HG03280 (cell line): ENCODE measurements at regions not wholly inside any gene's neighbourhood (a gene's known extent, or its start where the extent isn't known, plus 50 kb on each side); places are given as distances from the start of the nearest gene placed in this dataset.
A peak's percentile ranks its signal among the peaks of the same experiment; 100 is the strongest.
"Not testable (repeated sequence)": the region's sequence is repeated elsewhere in the genome, so short reads cannot be mapped to it uniquely, and the experiment has no call there.

Experiments
- ATAC-seq: cut with Tn5 transposase; IDR thresholded peaks from one replicate; pipeline ENCODE4 v1.9.1; 2021; ENCODE audit warnings: mild to moderate bottlenecking, moderate library complexity; ENCODE audit not compliant: unreplicated experiment

DNA sequence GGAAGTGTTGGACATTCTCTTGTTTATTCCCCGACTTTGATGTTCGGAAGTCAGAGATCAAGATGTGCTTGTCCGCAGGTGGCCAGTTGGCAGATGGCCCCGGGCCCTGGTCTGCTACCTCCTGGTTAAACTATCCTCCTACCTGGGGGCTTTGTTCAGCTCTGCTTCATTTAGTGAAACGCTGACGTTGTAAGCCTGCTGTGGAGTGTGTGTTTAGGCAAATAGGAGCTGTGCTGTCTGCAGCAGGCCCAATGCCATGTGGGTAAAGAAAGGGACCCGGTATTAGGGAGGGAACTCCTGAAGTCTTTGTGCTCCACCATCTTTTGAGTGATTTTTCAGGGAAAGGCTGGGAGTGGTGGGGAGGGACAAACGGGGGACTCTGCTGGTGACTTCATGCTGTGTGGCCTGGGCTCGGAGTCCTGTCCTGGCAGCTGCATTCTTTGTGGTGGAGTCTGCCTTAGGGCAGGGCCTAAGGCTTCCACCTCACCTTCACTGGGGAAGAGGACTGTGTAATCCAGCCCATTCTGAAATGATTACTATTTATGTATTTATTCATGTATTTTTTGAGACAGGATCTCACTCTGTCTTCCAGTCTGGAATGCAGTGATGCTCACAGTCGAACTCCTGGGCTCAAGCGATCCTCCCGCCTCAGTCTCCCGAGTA lies 171.1 kb upstream of the KLF6 start:
- ATAC-seq, result no peak

DNA sequence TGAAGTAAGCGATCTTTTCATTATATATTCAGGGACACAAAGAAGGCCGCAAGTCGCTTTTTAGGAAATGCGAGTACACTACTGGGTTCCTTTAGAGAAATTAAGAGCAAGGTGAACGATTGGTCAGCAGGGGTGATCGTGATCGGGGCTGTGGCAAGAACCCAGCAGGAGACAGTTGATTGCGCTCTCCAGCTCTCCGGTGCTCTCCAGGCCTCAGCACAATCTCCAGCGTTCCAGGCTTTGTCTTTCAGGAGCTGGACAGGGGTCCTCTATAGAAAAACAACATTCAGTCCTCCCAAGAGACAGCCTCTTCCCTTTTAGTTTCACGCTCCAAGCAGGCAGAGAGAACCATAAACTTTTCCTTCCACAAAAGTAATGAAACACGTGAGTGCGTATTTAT lies 170.5 kb upstream of the KLF6 start:
- no peak for ATAC-seq

DNA sequence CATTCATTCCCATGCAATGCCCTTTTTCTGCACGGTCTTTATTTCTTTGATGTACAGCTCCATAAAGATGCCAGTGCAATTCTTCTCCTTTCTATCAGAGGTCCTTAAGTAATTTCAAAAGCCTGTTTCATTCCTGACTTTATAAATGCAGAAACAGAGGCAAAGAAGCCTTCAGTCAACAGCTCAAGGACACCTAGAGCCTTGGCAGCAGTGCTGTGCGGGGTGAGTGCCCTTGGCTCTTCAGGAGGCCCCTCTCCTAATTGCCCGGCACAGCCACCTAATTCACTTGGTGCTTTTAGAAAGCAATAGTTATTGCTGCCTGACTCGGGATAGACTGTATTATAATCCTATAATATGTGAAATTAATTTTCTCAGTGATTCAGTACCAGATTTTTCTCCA lies 169.6 kb upstream of the KLF6 start:
- no peak for ATAC-seq

DNA sequence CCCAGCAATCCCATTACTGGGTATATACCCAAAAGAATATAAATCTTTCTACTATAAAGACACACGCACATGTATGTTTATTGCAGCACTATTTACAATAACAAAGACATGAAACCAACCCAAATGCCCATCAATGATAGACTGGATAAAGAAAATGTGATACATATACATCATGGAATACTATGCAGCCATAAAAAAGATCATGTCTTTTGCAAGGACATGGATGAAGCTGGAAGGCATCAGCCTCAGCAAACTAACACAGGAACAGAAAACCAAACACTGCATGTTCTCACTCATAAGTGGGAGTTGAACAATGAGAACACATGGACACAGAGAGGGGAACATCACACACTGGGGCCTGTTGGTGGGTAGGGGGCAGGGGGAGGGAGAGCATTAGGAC lies 169.0 kb upstream of the KLF6 start:
- not testable (repeated sequence) for ATAC-seq

DNA sequence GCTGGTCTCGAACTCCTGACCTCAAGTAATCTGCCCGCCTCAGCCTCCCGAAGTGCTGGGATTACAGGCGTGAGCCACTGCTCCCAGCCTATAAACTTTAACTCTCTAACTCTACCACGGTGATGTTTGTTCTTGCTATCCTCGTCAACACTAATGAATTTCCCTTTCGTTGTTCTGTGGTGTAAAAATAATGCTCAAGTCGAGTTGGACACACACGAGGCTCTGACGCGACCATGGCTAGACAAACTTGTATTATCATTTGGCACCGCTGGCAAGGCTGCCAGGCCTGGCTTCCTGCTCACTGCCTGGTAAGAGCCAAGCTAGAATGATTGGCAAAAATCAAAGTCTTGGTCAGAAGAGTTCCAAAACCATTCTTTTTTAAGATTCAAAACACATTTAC lies 167.0 kb upstream of the KLF6 start:
- no peak for ATAC-seq

DNA sequence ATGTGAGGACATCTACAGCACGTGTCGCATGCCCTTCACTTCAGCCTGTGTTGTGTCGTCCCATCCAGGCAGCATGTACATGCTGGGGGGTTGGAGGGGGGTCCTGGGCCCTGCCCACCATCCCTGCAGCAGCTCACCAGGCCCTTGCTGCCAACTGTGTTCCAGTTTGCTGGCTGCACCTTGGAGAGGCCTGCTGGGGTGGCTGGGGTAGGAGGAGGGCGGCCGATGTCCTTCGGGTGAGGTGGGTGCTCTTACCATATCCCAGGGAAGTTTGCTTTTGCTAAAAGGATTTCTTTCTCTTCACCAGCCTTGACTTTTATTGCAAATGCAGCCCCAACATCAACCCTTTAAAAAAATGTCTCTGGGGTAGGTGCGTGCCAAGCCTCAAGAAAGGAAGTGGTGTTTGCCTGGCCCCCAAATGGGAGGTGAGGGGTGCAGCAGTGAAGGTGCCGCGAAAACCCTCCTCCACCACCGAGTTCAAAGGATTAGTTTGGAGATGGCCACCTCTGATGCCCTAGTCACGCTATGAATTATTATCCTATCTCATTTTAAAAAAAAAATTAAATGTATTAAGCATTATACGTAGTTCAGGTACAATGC lies 165.8 kb upstream of the KLF6 start:
- no peak for ATAC-seq

DNA sequence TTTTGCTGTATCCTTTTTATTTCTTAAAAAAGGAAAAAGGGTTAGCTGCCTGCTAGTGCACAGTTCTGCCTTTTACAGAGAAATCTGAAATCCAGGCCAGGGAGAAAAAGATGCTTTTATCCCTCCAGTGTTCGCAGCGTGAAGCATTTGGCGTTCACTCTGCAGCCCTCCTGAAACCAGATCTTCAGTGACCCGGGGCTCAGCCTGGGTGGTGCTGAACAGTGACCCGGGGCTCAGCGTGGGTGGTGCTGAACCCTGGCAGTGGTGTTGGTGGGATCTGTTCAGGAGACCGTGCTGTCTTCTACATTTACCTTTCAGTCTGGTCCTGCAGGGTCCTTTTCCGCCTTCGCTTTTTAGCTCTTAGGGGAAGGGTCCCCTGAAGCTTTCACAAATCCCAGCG lies 164.7 kb upstream of the KLF6 start:
- no peak for ATAC-seq

DNA sequence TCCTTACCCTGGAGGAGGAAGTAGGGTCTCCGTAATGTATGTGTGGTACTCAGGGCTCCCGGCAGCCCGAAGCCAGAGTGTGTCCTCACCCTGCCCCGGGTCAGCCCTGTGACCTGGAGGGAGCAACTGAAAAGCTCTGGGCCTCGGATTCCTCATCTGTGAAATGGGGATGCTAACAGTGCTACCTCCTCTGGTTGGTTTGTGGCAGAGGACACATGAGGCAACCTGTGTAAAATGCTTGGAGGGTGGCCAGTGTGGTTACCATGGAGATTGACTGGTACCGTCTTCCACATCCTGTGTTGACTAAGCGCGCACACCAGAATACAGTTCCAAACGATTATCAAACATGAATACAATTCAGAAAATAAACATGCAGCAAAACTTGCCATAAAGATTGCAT lies 163.8 kb upstream of the KLF6 start:
- ATAC-seq, result no peak

DNA sequence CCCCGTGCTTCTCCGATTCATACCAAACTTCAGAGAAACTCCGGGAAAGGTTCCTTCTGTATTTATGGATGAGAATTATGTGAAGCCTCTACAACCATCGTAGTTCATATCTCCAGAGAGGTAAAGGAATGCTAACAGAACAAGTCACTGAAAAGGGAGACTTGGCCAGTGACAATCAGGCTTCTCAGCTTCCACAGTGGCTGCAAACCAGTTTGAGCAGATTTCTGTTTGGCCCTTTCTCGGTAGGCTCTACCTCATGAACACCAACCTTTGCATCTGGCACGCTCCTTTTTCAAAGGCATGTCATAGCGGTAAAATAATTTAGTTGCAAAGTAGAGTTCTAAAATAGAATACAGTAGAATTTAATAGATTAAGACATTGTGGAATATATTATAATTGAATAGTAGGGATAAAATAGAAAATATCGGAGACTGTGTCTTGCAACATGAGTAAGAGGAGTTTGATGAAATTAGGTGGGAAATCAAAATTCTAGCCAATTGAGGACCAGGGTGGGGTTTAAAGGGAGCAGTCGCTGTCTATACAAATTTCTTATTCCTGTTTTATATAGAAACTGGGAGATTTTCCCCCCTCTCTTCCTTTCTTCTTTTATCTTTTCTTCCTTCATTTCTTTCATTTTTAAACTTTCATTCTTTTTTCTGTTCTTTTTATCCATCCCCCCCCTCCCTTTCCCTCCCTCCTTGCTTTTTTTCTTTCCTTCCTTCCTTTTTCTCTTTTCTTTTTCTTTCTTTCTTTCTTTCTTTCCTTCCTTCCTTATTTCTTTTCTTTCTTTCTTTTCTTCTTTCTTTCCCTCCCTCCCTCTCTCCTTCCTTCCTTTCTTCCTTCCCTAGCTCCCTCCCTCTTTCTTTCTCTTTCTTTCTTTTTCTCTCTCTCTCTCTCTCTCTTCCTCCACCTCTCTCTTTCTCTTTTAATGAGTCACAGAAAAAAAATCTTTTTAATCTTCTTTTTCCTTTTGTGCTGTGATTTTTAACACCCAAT lies 161.5 kb upstream of the KLF6 start:
- no peak for ATAC-seq

DNA sequence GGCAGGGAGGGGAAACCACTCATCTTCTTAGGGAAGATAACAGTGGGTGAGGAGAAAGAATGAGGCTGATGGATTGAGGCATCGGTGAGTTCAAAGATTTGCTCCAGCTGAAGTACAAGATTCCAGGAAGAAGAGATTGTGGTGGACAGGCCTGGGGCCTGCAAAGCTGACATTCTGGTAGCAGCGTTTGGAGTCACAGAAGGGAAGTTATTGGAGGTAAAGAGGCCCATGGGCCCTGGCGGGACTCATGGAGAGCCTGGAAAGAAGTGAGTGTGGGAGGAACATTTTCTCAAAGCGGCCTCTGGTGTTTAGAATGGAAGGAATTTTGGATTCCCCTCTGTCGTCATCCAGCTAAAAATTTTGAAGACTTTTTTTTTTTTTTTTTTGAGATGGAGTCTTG lies 160.0 kb upstream of the KLF6 start:
- ATAC-seq, result no peak

DNA sequence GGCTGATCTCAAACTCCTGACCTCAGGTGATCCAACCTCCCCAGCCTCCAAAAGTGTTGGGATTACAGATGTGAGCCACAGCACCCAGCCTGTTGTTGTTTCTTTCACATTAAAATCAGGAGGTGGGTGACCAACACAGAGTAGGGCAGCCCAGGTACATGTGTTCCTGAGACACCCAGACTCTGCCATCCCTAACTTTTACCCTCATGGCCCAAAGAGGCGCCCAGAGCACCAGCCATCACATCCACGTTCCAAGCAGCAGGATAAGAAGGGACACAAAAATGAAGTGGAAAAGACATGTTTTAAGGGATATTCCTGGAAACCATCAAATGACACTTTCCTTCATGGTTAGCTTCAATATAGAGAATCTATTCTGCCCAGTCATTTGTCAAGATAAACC lies 159.6 kb upstream of the KLF6 start:
- ATAC-seq, result no peak

DNA sequence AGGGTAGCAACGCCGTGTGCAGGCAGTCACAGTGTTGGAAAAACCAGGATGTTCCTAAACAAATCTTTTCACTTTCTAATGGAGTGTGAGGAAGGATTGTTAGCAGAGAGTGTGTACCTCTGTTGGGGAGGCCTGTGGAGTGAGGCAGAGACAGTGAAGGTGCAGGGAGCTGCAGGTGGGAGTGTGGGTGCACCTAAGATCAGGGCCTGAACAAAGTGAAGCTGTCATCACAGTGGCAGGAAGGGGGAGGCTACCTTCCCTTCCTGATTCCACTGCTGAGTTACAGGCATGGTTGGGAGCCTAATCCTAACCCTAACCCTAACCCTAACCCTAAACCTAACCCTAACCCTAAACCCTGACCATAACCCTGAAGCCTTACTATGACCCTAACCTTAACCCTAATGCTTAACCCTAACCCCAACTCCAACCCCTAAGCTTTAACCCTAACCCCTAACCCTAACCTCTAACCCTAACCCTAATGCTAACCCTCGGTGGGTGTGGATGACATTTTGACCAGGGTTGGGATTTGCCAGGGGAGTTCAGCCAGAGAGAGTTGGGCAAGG lies 158.8 kb upstream of the KLF6 start:
- ATAC-seq, result no peak

DNA sequence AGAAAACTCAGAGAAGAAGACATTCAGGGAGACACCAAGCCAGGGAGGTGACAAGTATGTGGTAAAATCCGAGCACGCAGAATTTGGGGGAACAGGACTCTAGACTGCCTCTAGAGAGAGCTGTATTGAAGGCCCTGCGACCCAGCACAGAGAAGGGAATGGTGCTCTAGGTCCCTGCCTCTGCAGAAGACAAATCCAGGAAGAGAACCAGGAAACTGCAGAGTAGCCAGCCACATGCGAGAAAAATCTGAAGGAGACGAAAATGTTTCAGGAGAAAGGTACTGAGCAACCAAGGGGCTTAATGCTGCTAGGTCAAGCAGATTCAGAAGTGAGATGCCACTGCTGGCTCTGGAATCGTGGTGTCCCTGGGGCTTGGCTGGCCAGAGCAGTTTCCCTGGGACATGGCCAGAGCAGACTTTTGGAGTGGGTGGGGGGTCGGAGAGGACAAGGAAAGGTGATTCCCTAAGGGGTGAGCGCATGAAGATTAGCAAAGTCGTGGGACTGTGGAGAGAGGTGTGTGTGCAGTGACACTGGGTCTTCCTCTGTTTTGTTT lies 158.0 kb upstream of the KLF6 start:
- ATAC-seq, result no peak

DNA sequence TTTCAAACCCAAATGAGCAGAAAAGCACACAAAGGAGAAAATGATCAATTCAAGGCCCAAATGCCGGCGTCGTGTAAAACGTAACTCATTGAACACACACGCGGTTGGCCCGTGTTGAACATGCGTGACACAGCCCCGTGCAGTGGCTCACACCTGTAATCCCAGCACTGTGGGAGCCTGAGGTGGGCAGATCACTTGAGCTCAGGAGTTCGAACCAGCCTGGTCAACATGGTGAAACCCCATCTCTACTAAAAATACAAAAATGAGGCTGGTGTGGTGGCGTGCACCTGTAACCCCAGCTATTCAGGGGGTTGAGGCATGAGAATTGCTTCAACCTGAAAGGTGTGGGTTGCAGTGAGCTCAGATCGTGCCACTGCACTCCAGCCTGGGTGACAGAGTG lies 156.7 kb upstream of the KLF6 start:
- ATAC-seq, result no peak

DNA sequence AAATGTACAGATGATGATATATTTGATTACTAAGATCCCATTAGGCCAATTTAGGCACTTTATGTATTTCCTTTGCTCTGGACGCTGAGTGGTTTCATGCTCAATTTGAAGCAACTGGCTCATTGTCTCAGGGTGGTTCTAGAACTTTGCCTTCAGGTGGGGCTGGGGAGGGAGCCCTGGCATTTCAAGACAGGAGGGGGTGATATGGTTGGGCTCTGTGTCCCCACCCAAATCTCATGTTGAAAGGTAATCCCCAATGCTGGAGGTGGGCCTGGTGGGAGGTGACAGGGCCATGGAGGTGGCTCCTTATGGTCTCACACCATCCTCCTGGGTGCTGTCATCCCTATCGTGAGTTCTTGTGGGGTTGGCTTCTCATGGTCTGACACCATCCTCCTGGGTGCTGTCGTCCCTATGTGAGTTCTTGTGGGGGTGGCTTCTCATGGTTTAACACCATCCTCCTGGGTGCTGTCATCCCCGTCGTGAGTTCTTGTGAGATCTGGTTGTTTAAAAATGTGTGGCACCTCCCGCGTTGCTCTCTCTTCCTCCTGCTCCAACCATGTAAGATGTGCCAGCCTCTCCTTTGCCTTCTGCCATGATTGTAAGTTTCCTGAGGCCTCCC lies 151.5 kb upstream of the KLF6 start:
- ATAC-seq, result no peak

DNA sequence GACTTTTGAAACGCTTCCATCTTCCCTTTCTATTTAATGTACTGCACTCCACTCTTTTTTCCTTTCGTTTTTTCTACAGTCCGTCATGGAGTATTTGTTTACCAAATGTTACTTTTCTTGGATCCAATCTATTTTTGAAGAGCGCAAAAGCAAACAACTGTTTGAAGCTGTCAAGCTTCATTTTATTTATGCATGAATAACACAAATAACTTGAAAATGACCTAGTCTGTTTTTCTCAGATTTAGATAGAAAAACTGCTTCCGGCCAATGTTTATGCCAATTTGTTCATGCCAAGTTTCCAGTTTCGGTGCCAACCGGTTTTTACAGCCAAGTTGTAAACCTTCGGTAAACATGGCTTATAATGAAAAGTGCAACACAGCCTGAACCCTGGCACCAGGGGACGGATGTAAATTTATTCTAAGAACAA lies 150.9 kb upstream of the KLF6 start:
- ATAC-seq, result no peak

DNA sequence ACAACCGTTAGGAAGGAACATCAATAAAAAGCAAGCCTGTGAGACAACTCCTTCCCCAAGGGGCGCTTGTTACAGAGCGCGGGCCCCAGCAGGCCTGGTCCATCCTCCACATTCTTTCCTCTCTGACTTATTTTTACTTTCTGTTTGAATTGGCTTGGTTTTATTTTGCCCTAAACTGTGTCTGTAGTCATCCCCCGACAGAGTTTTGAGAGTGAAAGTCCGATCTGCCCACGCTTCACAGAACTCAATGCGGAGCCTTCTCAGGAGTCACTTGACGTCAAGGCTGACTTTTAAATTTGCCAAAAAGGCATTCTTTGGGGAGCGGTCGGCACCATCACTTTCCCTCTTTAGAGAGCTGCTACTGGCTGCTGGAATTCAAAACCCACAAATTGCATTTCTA lies 150.1 kb upstream of the KLF6 start:
- peak; percentile 98 for ATAC-seq

DNA sequence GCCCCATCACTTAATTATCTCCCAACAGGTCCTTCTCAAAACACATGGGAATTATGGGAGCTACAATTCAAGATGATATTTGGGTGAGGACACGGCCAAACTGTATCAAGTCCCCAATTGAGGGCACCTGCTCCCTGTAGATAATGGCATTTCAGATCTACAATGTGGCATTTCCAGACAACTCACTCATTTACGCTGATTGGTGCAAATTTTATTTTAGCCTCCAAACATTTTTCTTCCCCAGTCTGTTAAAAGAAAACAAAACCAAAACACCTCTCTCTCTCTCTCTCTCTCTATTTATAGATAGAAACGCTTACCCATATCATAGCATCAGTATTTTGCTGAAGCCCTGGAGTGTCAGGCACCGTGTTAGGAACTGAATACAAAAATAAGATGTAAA lies 148.7 kb upstream of the KLF6 start:
- no peak for ATAC-seq

DNA sequence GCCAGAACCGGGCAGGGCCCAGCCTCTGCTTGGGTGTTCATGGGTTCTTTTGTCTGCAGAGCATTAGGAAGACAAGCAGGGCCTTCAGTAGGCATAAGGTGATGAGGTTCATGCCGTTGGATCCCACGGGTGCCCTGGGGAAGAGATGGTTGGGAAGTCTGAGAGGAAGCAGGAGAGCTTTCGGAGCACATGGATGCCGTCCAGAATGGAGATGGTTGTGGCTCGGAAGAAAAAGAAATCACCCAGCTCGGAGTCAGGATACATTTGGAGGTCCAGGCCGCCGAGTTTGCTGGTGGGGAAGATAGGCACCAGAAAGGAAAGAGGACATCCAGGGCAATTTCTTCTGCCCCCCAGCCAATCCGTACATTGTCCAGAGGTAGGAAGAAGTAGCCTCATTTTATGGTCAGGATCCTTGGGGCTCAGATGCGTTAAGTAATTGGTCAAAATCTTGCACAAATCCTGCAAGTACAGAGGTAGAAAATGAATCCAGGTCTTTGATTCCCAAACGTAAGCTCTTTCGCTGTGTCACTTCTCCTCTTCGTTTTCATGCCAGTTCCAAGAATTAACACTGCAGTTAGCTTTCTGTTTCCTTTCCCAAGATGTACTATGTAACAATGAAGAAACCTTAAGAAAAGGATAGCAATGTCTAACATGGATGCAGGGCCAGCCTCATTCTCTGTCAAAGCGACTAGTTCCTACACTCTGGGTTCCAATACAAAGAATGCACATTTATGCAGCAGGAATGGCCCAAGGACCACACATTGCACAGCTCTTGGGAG lies 147.8 kb upstream of the KLF6 start:
- ATAC-seq, result no peak

DNA sequence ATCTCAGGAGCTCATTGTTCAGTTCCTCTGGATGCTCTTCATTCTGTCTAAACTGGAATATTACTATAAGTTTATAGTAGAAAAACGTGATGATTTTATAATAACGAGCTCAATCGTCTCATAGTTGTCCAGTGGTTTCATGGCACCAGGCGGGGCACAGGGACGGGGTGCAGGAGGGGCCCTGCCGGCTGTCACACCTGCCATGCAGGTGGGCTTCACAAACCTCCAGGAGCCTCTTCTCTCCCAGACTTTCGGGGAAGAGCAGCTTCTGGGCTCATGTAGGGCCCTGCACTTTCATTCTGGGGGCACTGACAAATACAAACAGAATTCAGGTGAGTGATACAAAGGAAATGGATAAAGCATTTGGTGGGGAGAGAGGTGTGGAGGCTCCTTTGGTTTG lies 146.9 kb upstream of the KLF6 start:
- no peak for ATAC-seq
